BE2C (cell line): ENCODE measurements at regions not wholly inside any gene's neighbourhood (a gene's known extent, or its start where the extent isn't known, plus 50 kb on each side); places are given as distances from the start of the nearest gene placed in this dataset.

Source experiments
- DNase-seq: peaks from one replicate; pipeline ENCODE4 v3.0.0-alpha.2; 2020
- H3K27me3 ChIP-seq: fragments of 250-450 bp; sonication (Bioruptor Pico); 2 replicates; pipeline ENCODE4 v1.5.1; 2020; ENCODE audit warnings: mild to moderate bottlenecking
- H3K36me3 ChIP-seq: fragments of 250-450 bp; sonication (Bioruptor Pico); 2 replicates; pipeline ENCODE4 v1.5.1; 2020; ENCODE audit warnings: mild to moderate bottlenecking
- H3K4me1 ChIP-seq: fragments of 250-450 bp; sonication (Bioruptor Pico); 2 replicates; pipeline ENCODE4 v1.5.1; 2020
- H3K4me3 ChIP-seq: 2 replicates; pipeline ENCODE4 v1.5.1; 2011; ENCODE audit warnings: low read depth, low read length
- H3K9me3 ChIP-seq: fragments of 250-450 bp; sonication (Bioruptor Pico); 2 replicates; pipeline ENCODE4 v1.5.1; 2020
- CTCF ChIP-seq: IDR thresholded peaks from 2 replicates; pipeline ENCODE4 v1.5.1; 2012; ENCODE audit warnings: mild to moderate bottlenecking, low read depth, low read length

GRCh38 chr5:145500710-145501109 lies 334.4 kb downstream of the PRELID2 start:
- no peak for DNase-seq
- Histone ChIP-seq H3K36me3 (no peaks in the 10 kb centered on the region), H3K4me1 (no peaks in the 10 kb centered on the region), H3K4me3 (no peak overlapping the region), H3K27me3 (no peaks in the 10 kb centered on the region), H3K9me3 (no peaks in the 10 kb centered on the region; the same call in 1 of the 2 replicates)
- TF ChIP-seq CTCF = no peak

GRCh38 chr5:145499483-145499882 lies 335.7 kb downstream of the PRELID2 start:
- TF ChIP-seq CTCF = no peak
- Histone ChIP-seq H3K27me3 (no peaks in the 10 kb centered on the region), H3K4me3 (no peak overlapping the region), H3K9me3 (no peaks in the 10 kb centered on the region; the same call in 1 of the 2 replicates), H3K4me1 (no peaks in the 10 kb centered on the region), H3K36me3 (no peaks in the 10 kb centered on the region)
- no peak for DNase-seq

DNA sequence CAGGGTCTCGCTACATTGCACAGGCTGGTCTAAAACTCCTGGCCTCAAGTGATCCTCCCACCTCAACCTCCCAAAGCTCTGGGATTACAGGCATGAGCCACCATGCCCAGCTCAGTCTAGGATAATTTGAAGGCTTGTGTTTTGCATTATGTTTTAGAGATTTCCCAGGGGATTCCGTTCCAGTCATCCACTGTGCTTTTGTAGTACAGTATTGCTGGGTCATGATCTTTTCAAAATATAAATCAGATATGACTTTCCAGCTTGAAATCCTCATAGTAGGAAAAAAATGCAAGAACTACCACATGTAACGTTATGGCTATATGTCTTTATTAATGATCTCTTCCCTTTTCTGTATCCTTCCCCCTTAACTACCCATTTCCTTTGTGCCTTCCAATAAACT lies 338.1 kb downstream of the PRELID2 start:
- H3K36me3 ChIP-seq = no peaks in the 10 kb centered on the region
- H3K4me1 ChIP-seq = no peaks in the 10 kb centered on the region
- no peak for TF ChIP-seq CTCF
- no peak overlapping the region for H3K4me3 ChIP-seq
- DNase-seq = no peak
- no peaks in the 10 kb centered on the region for H3K9me3 ChIP-seq
- no peaks in the 10 kb centered on the region for H3K27me3 ChIP-seq

- no peaks in the 10 kb centered on the region for H3K36me3 ChIP-seq
- no peak overlapping the region for H3K4me3 ChIP-seq
- no peaks in the 10 kb centered on the region for H3K4me1 ChIP-seq
- no peak for DNase-seq
- TF ChIP-seq CTCF = no peak
- H3K9me3 ChIP-seq = no peaks in the 10 kb centered on the region
- no peaks in the 10 kb centered on the region for H3K27me3 ChIP-seq
Measured at GRCh38 chr5:145495741-145496140, 339.4 kb downstream of the PRELID2 start.

GRCh38 chr5:145495196-145495595 lies 339.9 kb downstream of the PRELID2 start:
- Histone ChIP-seq H3K9me3 (no peaks in the 10 kb centered on the region), H3K4me1 (no peaks in the 10 kb centered on the region), H3K27me3 (no peaks in the 10 kb centered on the region), H3K36me3 (no peaks in the 10 kb centered on the region), H3K4me3 (no peak overlapping the region)
- TF ChIP-seq CTCF = no peak
- DNase-seq = no peak

DNA sequence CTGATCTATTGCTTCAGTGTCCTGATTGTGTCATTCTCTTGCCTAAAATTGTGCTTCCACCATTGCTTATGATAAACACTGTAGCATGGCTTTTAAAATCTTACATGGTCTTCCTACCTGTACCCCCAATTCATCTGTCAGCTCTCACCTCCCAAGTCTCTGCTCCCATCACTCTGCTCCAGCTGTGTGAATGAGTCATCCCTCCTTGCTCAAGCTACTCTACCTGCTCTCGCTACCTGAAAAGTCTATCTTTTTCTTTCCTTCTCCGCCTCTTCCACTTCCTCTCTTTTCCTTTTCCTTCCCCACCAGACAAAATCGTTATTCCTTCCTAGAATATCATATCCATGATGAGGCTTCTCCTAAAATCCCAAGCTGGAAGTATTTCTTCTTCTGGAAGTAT lies 341.7 kb downstream of the PRELID2 start:
- DNase-seq = no peak
- Histone ChIP-seq H3K9me3 (no peaks in the 10 kb centered on the region), H3K4me3 (no peak overlapping the region), H3K36me3 (no peaks in the 10 kb centered on the region), H3K4me1 (no peaks in the 10 kb centered on the region), H3K27me3 (no peaks in the 10 kb centered on the region)
- TF ChIP-seq CTCF = no peak
